ENCODE measurements at regions not wholly inside any gene's neighbourhood (a gene's known extent, or its start where the extent isn't known, plus 50 kb on each side); places are given as distances from the start of the nearest gene placed in this dataset.

DNA sequence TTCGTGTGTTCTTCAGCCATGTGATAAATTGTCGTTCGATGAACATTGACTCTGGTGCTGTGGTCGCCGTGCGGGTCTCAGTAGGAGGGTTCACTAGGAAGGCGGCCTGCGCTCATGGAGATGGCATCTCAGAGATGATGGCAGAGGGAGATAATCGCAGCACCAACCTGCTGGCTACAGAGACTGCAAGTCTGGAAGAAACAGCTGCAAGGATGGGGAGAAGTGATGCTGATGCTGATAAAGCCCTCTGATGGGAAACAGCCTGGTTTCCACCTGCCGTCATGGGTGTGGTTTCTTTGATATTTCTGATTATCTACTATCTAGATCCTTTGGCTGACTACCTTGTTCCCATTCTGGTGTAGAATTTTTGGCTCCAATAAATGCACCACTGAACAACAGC lies 130.5 kb upstream of the ANKRD30A start:
- TF ChIP-seq PAX5 (IDR thresholded peaks at IDR 0.05; ENCODE audit: insufficient read depth, low read length, severe bottlenecking) = no peak
- DNase-seq (ENCODE audit: insufficient read length, low spot score) (no peak), FAIRE-seq (no peak)

DNA sequence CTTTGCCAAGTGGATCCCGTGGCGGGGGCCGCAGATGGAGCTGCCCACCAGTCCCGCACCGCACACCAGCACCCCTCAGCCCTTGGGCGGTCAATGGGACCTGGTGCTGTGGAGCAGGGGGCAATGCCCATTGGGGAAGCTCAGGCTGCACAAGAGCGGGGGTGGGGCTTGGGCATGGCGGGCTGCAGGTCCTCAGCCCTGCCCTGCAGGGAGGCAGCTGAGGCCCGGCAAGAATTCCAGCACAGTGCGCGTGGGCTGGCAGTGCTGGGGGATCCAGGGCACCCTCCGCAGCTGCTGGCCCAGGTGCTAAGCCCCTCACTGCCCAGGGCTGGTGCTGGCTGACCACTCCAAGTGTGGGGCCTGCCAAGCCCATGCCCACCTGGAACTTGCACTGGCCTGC lies 136.2 kb upstream of the ANKRD30A start:
- FAIRE-seq = no peak

DNA sequence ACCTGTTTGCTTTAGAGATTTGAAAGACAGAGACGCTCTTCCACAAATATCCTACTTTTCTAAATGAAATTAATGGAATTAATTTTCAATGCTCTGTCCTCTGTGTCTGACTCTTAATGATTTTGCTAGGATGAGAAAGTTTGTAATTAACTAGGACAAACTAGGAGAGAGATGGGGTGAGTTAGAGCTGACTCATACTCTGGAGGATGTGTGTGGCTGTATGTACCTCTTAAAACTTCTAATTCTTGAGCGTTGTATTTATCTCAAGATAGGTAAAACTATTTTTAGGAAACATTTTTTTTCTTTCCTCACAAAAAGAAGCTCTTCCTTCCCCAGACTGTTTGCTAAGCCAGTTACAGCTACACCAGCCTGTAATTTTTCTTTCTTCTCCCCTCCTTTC lies 178.8 kb upstream of the ANKRD30A start:
- TF ChIP-seq POLR2A (IDR thresholded peaks at IDR 0.05; ENCODE audit: low read depth, low read length) (no peak), PAX5 (IDR thresholded peaks at IDR 0.05; ENCODE audit: insufficient read depth, low read length, severe bottlenecking) (no peak), SPI1 (IDR thresholded peaks at IDR 0.05; ENCODE audit: low read depth, low read length) (no peak)
- DNase-seq (ENCODE audit: insufficient read length, low spot score) = no peak
- no peak for FAIRE-seq

More for the DNA sequence above, 136.2 kb upstream of the ANKRD30A start:
- no peak for DNase-seq (ENCODE audit: insufficient read length, low spot score)
- TF ChIP-seq PAX5 (IDR thresholded peaks at IDR 0.05; ENCODE audit: insufficient read depth, low read length, severe bottlenecking) (no peak), SPI1 (IDR thresholded peaks at IDR 0.05; ENCODE audit: low read depth, low read length) (no peak), POLR2AphosphoS5 (IDR thresholded peaks at IDR 0.05; ENCODE audit: low read depth, low read length) (no peak), TAF1 (IDR thresholded peaks at IDR 0.05; ENCODE audit: low read depth, low read length) (no peak), POU2F2 (IDR thresholded peaks at IDR 0.05; ENCODE audit: low read depth, low read length) (no peak)

DNA sequence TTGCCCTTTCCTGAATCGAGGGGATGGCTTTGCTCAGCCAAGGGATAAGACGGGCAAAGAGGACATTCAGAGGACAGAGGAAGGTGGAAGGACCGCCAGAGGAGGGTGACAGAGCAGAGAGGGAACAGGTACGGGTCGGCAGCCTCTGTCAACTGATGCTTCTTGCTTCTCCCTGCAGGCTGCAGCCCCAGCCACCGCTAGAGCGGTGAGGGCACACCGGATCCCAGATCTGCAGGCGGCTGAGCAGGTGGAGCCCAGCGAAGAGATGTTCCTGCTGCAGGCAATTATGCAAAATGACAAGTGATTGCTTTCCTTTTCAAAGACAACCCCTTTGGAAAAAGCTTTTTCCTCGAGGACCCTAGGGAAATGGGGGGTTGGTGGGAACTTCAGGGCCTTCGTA lies 181.9 kb upstream of the ANKRD30A start:
- DNase-seq (ENCODE audit: insufficient read length, low spot score) (no peak), FAIRE-seq (no peak)

DNA sequence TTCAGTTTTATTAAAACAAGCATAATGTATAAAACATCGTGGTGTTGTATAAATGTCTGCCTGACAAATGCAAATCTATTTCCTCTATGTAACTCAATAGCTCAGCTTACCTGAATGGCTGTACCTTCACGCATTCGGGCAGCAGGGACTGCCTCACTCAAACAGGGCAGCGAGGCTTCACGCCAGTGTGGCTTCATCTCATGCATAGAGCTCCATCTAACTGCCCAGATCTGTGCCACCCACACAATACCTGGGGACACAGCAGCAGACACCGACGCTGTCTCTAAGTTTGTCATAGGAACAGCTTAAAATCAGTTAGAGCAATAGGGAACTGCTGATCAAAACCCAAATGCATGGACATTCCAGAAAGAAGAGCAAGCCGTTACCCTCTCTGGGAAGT lies 182.8 kb upstream of the ANKRD30A start:
- FAIRE-seq (no peak), DNase-seq (ENCODE audit: insufficient read length, low spot score) (no peak)
- TF ChIP-seq TAF1 (IDR thresholded peaks at IDR 0.05; ENCODE audit: low read depth, low read length) (no peak), SPI1 (IDR thresholded peaks at IDR 0.05; ENCODE audit: low read depth, low read length) (no peak), POLR2A (IDR thresholded peaks at IDR 0.05; ENCODE audit: low read depth, low read length) (no peak)

More for the DNA sequence above, 181.9 kb upstream of the ANKRD30A start:
- TF ChIP-seq POU2F2 (IDR thresholded peaks at IDR 0.05; ENCODE audit: low read depth, low read length) (no peak), TAF1 (IDR thresholded peaks at IDR 0.05; ENCODE audit: low read depth, low read length) (no peak)

DNA sequence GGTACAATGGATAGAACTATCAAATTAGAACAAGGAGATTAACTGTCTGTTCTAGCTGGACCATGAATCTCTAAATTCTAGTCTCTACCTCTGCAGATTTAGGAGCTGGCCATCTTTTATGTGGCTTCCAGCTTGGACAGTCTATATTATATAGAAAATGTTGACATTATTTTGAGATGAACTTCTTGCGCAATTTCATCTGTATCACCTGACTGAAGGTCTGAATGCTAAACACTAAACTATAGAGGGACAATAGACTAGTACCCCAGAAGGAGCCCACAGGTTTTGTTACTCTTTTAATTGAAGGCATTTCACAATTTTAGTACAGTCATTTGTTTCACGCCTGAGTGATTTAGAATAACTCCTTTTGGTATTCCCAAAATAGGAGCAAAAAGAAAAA lies 222.4 kb upstream of the ANKRD30A start:
- TF ChIP-seq PAX5 (IDR thresholded peaks at IDR 0.05; ENCODE audit: insufficient read depth, low read length, severe bottlenecking) (no peak), SPI1 (IDR thresholded peaks at IDR 0.05; ENCODE audit: low read depth, low read length) (no peak)
- no peak for DNase-seq (ENCODE audit: insufficient read length, low spot score)
- FAIRE-seq = no peak

DNA sequence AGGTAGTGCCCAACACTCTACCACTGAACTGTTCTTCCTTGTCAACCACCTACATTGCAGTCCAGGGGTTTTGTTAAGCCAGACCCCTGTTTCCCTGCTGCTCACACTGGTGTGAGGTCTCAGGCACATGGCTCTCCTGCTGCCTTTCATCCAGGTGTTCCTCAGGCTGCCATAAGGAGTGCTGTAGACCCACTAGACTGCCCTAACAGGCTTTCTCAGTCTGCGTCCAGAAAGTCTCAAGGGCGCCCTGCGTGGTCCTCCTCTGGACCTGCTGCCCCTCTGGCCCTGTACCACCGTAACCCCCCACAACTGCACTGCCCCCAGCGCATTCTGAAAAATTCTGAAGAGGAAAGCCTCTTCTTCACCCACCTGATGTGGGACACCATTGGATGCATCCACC lies 225.7 kb upstream of the ANKRD30A start:
- TF ChIP-seq PAX5 (IDR thresholded peaks at IDR 0.05; ENCODE audit: insufficient read depth, low read length, severe bottlenecking) = no peak
- TF ChIP-seq POLR2A (IDR thresholded peaks at IDR 0.05; ENCODE audit: low read depth, low read length) = no peak
- TF ChIP-seq SPI1 (IDR thresholded peaks at IDR 0.05; ENCODE audit: low read depth, low read length) = no peak
- TF ChIP-seq POU2F2 (IDR thresholded peaks at IDR 0.05; ENCODE audit: low read depth, low read length) = no peak
- TF ChIP-seq POLR2AphosphoS5 (IDR thresholded peaks at IDR 0.05; ENCODE audit: low read depth, low read length) = no peak
- no peak for TF ChIP-seq TAF1 (IDR thresholded peaks at IDR 0.05; ENCODE audit: low read depth, low read length)
- DNase-seq (ENCODE audit: insufficient read length, low spot score) = no peak
- no peak for FAIRE-seq

DNA sequence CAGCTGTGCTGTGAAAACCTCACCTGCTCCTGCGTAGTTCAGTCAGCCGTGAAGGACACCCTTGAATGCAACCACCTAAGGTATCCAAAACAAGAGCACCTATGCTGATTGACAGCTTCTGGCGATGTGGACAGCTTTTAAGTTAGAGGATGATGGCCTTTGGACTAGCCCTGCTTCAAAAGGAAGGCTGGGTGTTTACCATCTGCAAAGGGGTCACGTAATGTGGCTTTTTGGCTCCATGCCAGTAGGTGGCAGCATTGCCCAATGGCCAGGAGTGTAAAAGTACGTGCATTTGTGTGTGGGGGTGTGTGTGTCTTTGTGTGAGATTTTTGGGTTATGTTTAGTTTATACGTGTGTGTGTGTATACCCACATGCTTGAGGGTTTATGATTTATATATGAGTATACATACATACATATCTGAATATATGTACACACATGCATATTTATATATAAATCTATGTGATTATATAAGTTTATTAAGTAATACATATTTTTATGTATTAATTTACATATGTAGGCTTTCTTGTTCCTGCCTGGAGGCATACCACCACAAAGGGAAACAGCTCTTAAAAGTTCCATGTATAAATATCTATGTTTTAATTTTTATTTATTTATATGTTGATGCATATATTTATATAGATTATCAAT lies 236.3 kb upstream of the ANKRD30A start:
- FAIRE-seq = peak; percentile 81
- no peak for TF ChIP-seq PAX5 (IDR thresholded peaks at IDR 0.05; ENCODE audit: insufficient read depth, low read length, severe bottlenecking)
- no peak for TF ChIP-seq SPI1 (IDR thresholded peaks at IDR 0.05; ENCODE audit: low read depth, low read length)
- no peak for TF ChIP-seq POLR2A (IDR thresholded peaks at IDR 0.05; ENCODE audit: low read depth, low read length)
- TF ChIP-seq TAF1 (IDR thresholded peaks at IDR 0.05; ENCODE audit: low read depth, low read length) = no peak
- no peak for TF ChIP-seq POU2F2 (IDR thresholded peaks at IDR 0.05; ENCODE audit: low read depth, low read length)
- TF ChIP-seq POLR2AphosphoS5 (IDR thresholded peaks at IDR 0.05; ENCODE audit: low read depth, low read length) = no peak
- peak; percentile 5 for DNase-seq (ENCODE audit: insufficient read length, low spot score)

DNA sequence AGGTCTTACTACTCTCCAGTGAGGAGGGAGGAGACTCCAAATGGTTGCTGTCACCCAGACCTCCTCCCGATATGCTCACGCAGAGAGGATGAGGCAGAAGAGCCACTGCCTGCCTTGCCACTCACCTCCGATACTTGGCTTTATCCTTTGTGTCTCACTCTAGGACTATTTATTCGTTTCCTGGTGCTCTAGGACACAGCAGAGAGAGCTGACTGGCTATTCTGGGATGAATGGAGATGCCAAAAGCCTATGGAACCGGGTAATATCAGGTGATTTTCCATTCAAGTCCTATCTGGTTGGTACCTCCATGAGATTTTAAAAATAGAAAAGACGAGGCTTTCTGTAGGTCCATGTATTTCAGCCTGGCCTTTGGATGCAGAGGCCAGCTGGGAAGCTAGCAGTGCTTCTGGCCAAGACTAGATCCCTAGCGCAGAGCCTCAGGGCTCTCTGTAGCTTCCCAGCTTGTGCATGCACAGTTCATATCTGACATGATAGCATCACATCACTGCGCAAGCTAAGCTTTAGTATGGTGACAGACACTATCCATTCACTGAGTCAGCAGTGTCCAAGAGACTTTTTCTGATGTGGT lies 239.0 kb upstream of the ANKRD30A start:
- no peak for FAIRE-seq
- no peak for DNase-seq (ENCODE audit: insufficient read length, low spot score)
- TF ChIP-seq SPI1 (IDR thresholded peaks at IDR 0.05; ENCODE audit: low read depth, low read length) (no peak), POLR2AphosphoS5 (IDR thresholded peaks at IDR 0.05; ENCODE audit: low read depth, low read length) (no peak), POLR2A (IDR thresholded peaks at IDR 0.05; ENCODE audit: low read depth, low read length) (no peak), TAF1 (IDR thresholded peaks at IDR 0.05; ENCODE audit: low read depth, low read length) (no peak)

DNA sequence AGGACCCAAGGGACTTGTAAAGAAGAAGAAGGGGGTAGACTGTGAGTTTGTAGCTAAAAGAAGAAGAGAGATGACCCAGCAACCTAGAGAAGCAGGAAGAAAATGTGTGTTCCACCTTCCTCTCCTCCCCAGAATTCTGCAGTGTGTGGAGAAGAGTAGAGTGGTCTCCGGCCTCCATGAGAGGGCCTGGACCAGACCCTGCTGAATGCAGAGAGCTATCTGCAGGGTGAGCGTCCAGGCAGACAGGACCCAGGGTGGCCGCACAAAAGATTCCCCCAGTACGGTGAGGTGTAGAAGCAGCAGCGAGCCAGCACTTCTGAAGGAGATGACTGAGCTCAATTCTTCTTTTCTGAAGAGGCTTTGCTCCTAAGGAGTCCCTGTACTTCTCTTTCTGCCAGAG lies 239.7 kb upstream of the ANKRD30A start:
- TF ChIP-seq SPI1 (IDR thresholded peaks at IDR 0.05; ENCODE audit: low read depth, low read length) = no peak
- TF ChIP-seq PAX5 (IDR thresholded peaks at IDR 0.05; ENCODE audit: insufficient read depth, low read length, severe bottlenecking) = no peak
- TF ChIP-seq POLR2AphosphoS5 (IDR thresholded peaks at IDR 0.05; ENCODE audit: low read depth, low read length) = no peak
- no peak for TF ChIP-seq TAF1 (IDR thresholded peaks at IDR 0.05; ENCODE audit: low read depth, low read length)
- no peak for TF ChIP-seq POU2F2 (IDR thresholded peaks at IDR 0.05; ENCODE audit: low read depth, low read length)
- TF ChIP-seq POLR2A (IDR thresholded peaks at IDR 0.05; ENCODE audit: low read depth, low read length) = no peak
- DNase-seq (ENCODE audit: insufficient read length, low spot score) (no peak), FAIRE-seq (no peak)

DNA sequence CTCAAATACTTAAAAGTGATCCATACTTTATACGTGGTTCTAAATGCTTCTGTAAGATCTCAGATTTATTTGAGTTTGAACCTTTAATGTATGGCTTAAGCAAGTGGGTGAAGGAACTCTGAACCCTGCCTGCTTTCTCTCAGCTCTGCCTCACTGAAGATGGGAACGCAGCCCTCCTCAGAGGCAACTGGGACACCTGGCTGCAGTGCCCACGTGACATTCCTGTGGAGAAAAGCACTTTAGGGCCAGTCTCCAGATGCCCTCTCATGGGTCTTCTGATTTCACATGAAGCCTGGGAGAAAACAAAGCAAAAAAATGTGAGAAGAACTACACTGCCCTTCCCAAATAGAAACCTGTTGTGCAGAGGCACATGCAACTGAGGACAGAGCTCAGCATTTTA lies 242.6 kb upstream of the ANKRD30A start:
- FAIRE-seq (no peak), DNase-seq (ENCODE audit: insufficient read length, low spot score) (no peak)
- TF ChIP-seq SPI1 (IDR thresholded peaks at IDR 0.05; ENCODE audit: low read depth, low read length) (no peak), POU2F2 (IDR thresholded peaks at IDR 0.05; ENCODE audit: low read depth, low read length) (no peak), TAF1 (IDR thresholded peaks at IDR 0.05; ENCODE audit: low read depth, low read length) (no peak), POLR2A (IDR thresholded peaks at IDR 0.05; ENCODE audit: low read depth, low read length) (no peak), POLR2AphosphoS5 (IDR thresholded peaks at IDR 0.05; ENCODE audit: low read depth, low read length) (no peak), PAX5 (IDR thresholded peaks at IDR 0.05; ENCODE audit: insufficient read depth, low read length, severe bottlenecking) (no peak)

Data from GM12891 (cell line).